ENCODE measurements at regions not wholly inside any gene's neighbourhood (a gene's known extent, or its start where the extent isn't known, plus 50 kb on each side); places are given as distances from the start of the nearest gene placed in this dataset.

GRCh38 chr11:134519788-134520187 lies 107.7 kb upstream of the B3GAT1 start:
- no peak for DNase-seq

- no peak for DNase-seq
These were observed 107.3 kb upstream of the B3GAT1 start for GRCh38 chr11:134519390-134519750.

GRCh38 chr11:134518616-134519389 lies 106.8 kb upstream of the B3GAT1 start:
- DNase-seq: no peak

- DNase-seq: no peak
These were observed 105.7 kb upstream of the B3GAT1 start for GRCh38 chr11:134517621-134518293.

- no peak for DNase-seq
These were observed 105.1 kb upstream of the B3GAT1 start for GRCh38 chr11:134517115-134517514.

GRCh38 chr11:134516529-134516928 lies 104.5 kb upstream of the B3GAT1 start:
- DNase-seq: no peak

GRCh38 chr11:134515081-134515960 lies 103.3 kb upstream of the B3GAT1 start:
- DNase-seq: no peak

GRCh38 chr11:134514354-134514951 lies 102.4 kb upstream of the B3GAT1 start:
- DNase-seq: no peak

- DNase-seq: no peak
These were observed 101.6 kb upstream of the B3GAT1 start for GRCh38 chr11:134513585-134514120.

- DNase-seq: no peak
These were observed 100.8 kb upstream of the B3GAT1 start for GRCh38 chr11:134512571-134513538.

GRCh38 chr11:134512061-134512460 lies 100.0 kb upstream of the B3GAT1 start:
- DNase-seq: no peak

GRCh38 chr11:134511255-134511654 lies 99.2 kb upstream of the B3GAT1 start:
- no peak for DNase-seq

- DNase-seq: no peak
These were observed 98.4 kb upstream of the B3GAT1 start for GRCh38 chr11:134510233-134511040.

- DNase-seq: no peak
These were observed 97.6 kb upstream of the B3GAT1 start for GRCh38 chr11:134509381-134510232.

- no peak for DNase-seq
These were observed 96.4 kb upstream of the B3GAT1 start for GRCh38 chr11:134508219-134508990.

GRCh38 chr11:134506046-134506445 lies 94.0 kb upstream of the B3GAT1 start:
- DNase-seq: no peak

- no peak for DNase-seq
These were observed 93.1 kb upstream of the B3GAT1 start for GRCh38 chr11:134505125-134505524.

- DNase-seq: no peak
These were observed 92.3 kb upstream of the B3GAT1 start for GRCh38 chr11:134504146-134504905.
